Lung (tissue), 11 donors: ENCODE measurements at regions not wholly inside any gene's neighbourhood (a gene's known extent, or its start where the extent isn't known, plus 50 kb on each side); places are given as distances from the start of the nearest gene placed in this dataset.

Experiments
- ATAC-seq: fragments of 200-7000 bp; cut with Tn5 transposase; one replicate; pipeline ENCODE4 v1.9.1; 2020; ENCODE audit warnings: moderate number of reproducible peaks; ENCODE audit not compliant: insufficient read depth, low FRiP score
- DNase-seq, 3 donors: peaks; one replicate each; pipeline ENCODE4 v3.0.0-alpha.2; 2013 to 2017
- H3K27ac ChIP-seq, 2 donors: one replicate each; pipeline ENCODE4 v1.5.1; 2013; ENCODE audit warnings: mild to moderate bottlenecking in 2 of 2, moderate library complexity in 2 of 2, control low read depth in 1 of 2, inconsistent platforms in 1 of 2, low read depth in 1 of 2, low read length in 1 of 2
- H3K27me3 ChIP-seq, 3 donors: one replicate each; pipeline ENCODE4 v1.5.1; 2013; ENCODE audit warnings: low read length in 2 of 3; ENCODE audit not compliant: control insufficient read depth in 3 of 3, insufficient read depth in 3 of 3
- H3K36me3 ChIP-seq, 4 donors: one replicate each; pipeline ENCODE4 v1.5.1; 2013; ENCODE audit warnings: low read length in 4 of 4, mild to moderate bottlenecking in 1 of 4, moderate library complexity in 1 of 4; ENCODE audit not compliant: control insufficient read depth in 4 of 4, insufficient read depth in 4 of 4
- H3K4me1 ChIP-seq, 5 donors: one replicate each; pipeline ENCODE4 v1.5.1; 2013; ENCODE audit warnings: low read length in 5 of 5, mild to moderate bottlenecking in 2 of 5, moderate library complexity in 1 of 5; ENCODE audit not compliant: control insufficient read depth in 5 of 5, insufficient read depth in 5 of 5
- H3K4me3 ChIP-seq: one replicate; pipeline ENCODE4 v1.5.1; 2013; ENCODE audit warnings: mild to moderate bottlenecking, control low read depth, moderate library complexity
- H3K9ac ChIP-seq, 2 donors: one replicate each; pipeline ENCODE4 v1.5.1; 2013; ENCODE audit warnings: low read length in 2 of 2, control low read depth in 1 of 2; ENCODE audit not compliant: insufficient read depth in 1 of 2
- H3K9me3 ChIP-seq, 4 donors: one replicate each; pipeline ENCODE4 v1.5.1; 2013; ENCODE audit warnings: low read length in 3 of 4, mild to moderate bottlenecking in 1 of 4, moderate library complexity in 1 of 4; ENCODE audit not compliant: control insufficient read depth in 4 of 4, insufficient read depth in 3 of 4
- WGBS, 2 donors: extraction: QIAGEN DNeasy Blood & Tissue Kit; methylation state at CpG; one replicate each; pipeline ENCODE4 v1.1.7; 2013; 5-methylcytosine and 5-hydroxymethylcytosine counted together
- TF ChIP-seq, protein P1 (sequence below): IDR thresholded peaks from 2 replicates; pipeline ENCODE4 v1.5.1; 2012; ENCODE audit warnings: mild to moderate bottlenecking; ENCODE audit errors: control extremely low read depth, extremely low read depth
- donor health status: control.
- donor health status: control.
- donor health status: Bipolar disorder and iron deficiency.
- donor health status: healthy.
- donor health status: DM: yes; HTN: yes; CAD: no.

DNA sequence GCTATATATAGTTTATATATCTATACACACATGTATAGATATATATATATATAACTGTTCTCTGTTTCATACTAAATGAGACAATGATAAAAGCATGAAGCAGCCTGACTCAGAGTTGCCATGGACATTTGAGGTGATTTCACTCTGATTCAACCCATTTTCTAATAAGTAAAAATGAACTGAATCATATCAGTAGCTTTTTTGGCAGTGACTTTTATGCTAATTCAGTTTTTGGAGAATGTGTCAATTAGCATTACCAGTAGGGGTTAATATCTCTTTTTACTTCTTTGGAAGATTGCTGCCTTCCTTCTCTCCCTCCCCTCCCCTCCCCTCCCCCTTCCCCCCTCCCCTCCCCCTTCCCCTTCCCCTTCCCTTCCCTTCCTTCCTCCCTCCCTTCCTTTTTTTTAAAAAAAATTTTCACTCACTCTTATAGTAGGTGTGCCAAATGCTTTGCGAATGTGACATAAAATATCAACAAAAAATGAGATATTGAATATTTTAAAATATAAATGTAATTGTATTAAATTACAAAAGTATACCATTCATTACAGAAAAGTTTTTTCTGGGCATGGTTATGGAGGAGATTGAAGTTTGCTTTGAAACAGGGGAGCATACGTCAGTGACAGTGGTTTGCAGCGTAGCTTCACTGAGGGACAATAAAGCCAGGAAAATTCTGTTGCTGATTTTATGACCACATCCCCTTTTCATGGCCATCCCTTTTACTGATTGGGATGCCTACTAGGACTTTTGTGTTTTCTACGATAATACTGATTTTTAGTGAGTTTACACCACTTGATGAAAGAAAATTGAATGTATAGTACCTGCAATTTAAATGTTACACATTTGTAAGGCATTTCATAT, 64.0 kb upstream of the KLF6 start:
- H3K4me3 ChIP-seq: no peak overlapping the region
- H3K9ac ChIP-seq: no peak overlapping the region
- no peaks in the 10 kb centered on the region for H3K36me3 ChIP-seq
- H3K4me1 ChIP-seq: peaks cover 4 to 13% (median 6%) of the 10 kb centered on the region in 5 donors
- no peaks in the 10 kb centered on the region for H3K9me3 ChIP-seq
- DNase-seq (no peak), ATAC-seq (no peak)
- no peak overlapping the region for H3K27ac ChIP-seq
- TF ChIP-seq, protein P1, sequence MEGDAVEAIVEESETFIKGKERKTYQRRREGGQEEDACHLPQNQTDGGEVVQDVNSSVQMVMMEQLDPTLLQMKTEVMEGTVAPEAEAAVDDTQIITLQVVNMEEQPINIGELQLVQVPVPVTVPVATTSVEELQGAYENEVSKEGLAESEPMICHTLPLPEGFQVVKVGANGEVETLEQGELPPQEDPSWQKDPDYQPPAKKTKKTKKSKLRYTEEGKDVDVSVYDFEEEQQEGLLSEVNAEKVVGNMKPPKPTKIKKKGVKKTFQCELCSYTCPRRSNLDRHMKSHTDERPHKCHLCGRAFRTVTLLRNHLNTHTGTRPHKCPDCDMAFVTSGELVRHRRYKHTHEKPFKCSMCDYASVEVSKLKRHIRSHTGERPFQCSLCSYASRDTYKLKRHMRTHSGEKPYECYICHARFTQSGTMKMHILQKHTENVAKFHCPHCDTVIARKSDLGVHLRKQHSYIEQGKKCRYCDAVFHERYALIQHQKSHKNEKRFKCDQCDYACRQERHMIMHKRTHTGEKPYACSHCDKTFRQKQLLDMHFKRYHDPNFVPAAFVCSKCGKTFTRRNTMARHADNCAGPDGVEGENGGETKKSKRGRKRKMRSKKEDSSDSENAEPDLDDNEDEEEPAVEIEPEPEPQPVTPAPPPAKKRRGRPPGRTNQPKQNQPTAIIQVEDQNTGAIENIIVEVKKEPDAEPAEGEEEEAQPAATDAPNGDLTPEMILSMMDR: no peak
- no peaks in the 10 kb centered on the region for H3K27me3 ChIP-seq
- 66 to 82% methylated on average over 4 of the region's 4 CpGs for WGBS, 2 donors

DNA sequence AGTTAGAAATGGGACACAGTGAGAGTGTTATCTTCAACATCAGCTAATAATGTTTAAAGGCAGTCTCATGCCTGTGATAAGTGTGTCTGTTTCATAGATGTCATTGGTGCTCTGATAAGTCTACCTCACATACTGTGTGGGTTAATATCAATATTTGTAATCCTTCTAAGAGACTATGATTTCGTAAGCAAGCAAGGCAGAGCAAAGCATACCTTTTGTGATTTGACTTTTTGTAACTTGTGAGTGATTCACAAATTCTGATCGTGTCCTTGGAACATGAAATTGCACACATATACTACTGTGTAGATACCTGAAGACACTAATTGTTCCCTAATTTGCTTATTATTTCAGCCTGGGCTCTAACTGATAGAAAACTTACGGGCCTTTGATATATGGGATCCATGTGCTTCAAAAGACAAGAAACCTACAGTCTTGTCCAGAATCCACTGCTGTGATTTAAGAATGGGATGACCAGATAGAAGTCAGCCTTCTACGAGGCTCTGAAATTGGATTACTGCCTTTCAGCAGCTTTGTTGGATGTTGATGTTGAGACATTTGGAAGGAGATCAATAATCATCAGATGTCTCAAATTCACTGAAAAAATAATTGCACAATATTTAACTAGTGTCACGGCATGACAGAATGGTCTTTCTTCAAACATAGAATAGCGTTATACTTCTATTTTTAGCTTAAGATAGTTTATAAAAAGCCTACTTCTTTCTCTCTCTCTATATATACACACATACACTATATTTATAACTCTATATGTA, 63.2 kb upstream of the KLF6 start:
- Histone ChIP-seq H3K27me3 (no peaks in the 10 kb centered on the region), H3K4me1 (peaks cover 4 to 10% (median 6%) of the 10 kb centered on the region in 5 donors), H3K9me3 (no peaks in the 10 kb centered on the region), H3K27ac (no peak overlapping the region), H3K4me3 (no peak overlapping the region), H3K9ac (no peak overlapping the region), H3K36me3 (no peaks in the 10 kb centered on the region)
- TF ChIP-seq, protein P1: no peak
- ATAC-seq: no peak
- 67 to 77% methylated on average over 6 of the region's 6 CpGs for WGBS, 2 donors
- no peak for DNase-seq

DNA sequence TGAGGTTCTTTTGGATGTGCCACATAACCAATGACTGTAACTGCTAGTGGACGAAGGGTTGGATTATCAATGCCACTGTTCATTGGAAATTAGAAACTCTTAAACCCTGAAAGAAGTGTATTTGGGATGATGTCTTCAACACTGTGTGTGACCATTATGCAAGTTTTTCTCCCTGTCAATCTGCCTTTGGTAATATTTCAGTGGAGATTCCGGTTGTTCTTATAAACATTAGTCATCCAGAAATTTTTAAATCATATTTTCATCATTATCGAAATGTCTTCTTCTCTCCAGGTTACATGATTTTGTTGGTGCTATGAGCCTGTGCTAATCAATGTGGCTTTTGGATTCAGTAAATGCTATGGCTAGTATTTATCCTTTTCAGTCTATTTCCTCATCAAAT, 61.7 kb upstream of the KLF6 start:
- ATAC-seq: no peak
- 97 to 100% methylated on average over 3 of the region's 3 CpGs for WGBS, 2 donors
- H3K4me3 ChIP-seq: no peak overlapping the region
- H3K9ac ChIP-seq: no peak overlapping the region
- no peak overlapping the region for H3K27ac ChIP-seq
- no peak for DNase-seq
- H3K9me3 ChIP-seq: no peaks in the 10 kb centered on the region
- TF ChIP-seq, protein P1: no peak
- no peaks in the 10 kb centered on the region for H3K36me3 ChIP-seq
- no peaks in the 10 kb centered on the region for H3K27me3 ChIP-seq
- peaks cover 2 to 10% (median 4%) of the 10 kb centered on the region in 5 donors for H3K4me1 ChIP-seq
